GM23248 (cell line): ENCODE measurements at regions not wholly inside any gene's neighbourhood (a gene's known extent, or its start where the extent isn't known, plus 50 kb on each side); places are given as distances from the start of the nearest gene placed in this dataset.

Experiments
- DNase-seq: peaks from one replicate; pipeline ENCODE4 v3.0.0-alpha.2; 2015
- H2AFZ ChIP-seq: fragments of 200-600 bp; sonication (generic); 2 replicates; pipeline ENCODE4 v1.6.1; 2016; ENCODE audit warnings: antibody characterized with exemption
- H3F3A ChIP-seq: fragments of 200-600 bp; sonication (generic); 2 replicates; pipeline ENCODE4 v1.6.1; 2016; ENCODE audit warnings: mild to moderate bottlenecking, antibody characterized with exemption, mixed run types; ENCODE audit not compliant: insufficient read depth
- H3K27ac ChIP-seq: fragments of 200-600 bp; sonication (generic); 2 replicates; pipeline ENCODE4 v1.5.1; 2016; ENCODE audit warnings: mild to moderate bottlenecking
- H3K27me3 ChIP-seq: fragments of 200-600 bp; sonication (generic); replicated peaks from 2 replicates; pipeline ENCODE4 v1.6.1; 2016; ENCODE audit warnings: mild to moderate bottlenecking; ENCODE audit not compliant: insufficient read depth
- H3K36me3 ChIP-seq: fragments of 200-600 bp; sonication (generic); 2 replicates; pipeline ENCODE4 v1.6.1; 2016; ENCODE audit warnings: low read depth, mild to moderate bottlenecking
- H3K4me1 ChIP-seq: fragments of 200-600 bp; sonication (generic); 2 replicates; pipeline ENCODE4 v1.6.1; 2016; ENCODE audit warnings: mild to moderate bottlenecking; ENCODE audit not compliant: insufficient read depth
- H3K4me2 ChIP-seq: fragments of 200-600 bp; sonication (generic); one replicate; pipeline ENCODE4 v1.6.1; 2016; ENCODE audit warnings: mild to moderate bottlenecking; ENCODE audit not compliant: unreplicated experiment
- H3K4me3 ChIP-seq: fragments of 200-600 bp; sonication (generic); 2 replicates; pipeline ENCODE4 v1.5.1; 2016; ENCODE audit warnings: mild to moderate bottlenecking
- H3K79me2 ChIP-seq: fragments of 200-600 bp; sonication (generic); 2 replicates; pipeline ENCODE4 v1.6.1; 2016; ENCODE audit warnings: mild to moderate bottlenecking; ENCODE audit not compliant: insufficient read depth
- H3K9ac ChIP-seq: fragments of 200-600 bp; sonication (generic); 2 replicates; pipeline ENCODE4 v1.6.1; 2016; ENCODE audit warnings: mild to moderate bottlenecking
- H3K9me2 ChIP-seq: fragments of 200-600 bp; sonication (generic); 2 replicates; pipeline ENCODE4 v1.6.1; 2016; ENCODE audit warnings: mixed run types, mild to moderate bottlenecking, moderate library complexity; ENCODE audit not compliant: insufficient read depth
- H3K9me3 ChIP-seq: fragments of 200-600 bp; sonication (generic); one replicate; pipeline ENCODE4 v1.6.1; 2017; ENCODE audit warnings: low read depth
- H4K20me1 ChIP-seq: fragments of 200-600 bp; sonication (generic); 2 replicates; pipeline ENCODE4 v1.6.0; 2016; ENCODE audit not compliant: insufficient read depth
- EZH2 ChIP-seq: fragments of 200-600 bp; sonication (generic); IDR thresholded peaks from 2 replicates; pipeline ENCODE4 v1.6.1; 2018; ENCODE audit warnings: antibody characterized with exemption, mild to moderate bottlenecking; ENCODE audit not compliant: insufficient read depth, poor library complexity, severe bottlenecking
- EZH2phosphoT487 ChIP-seq: fragments of 200-600 bp; sonication (generic); IDR thresholded peaks from 2 replicates; pipeline ENCODE4 v1.6.1; 2018; ENCODE audit warnings: antibody characterized with exemption, moderate library complexity, mild to moderate bottlenecking, low read depth; ENCODE audit not compliant: insufficient read depth
- WGBS, 2 experiments: methylation state at CpG; one replicate each; pipeline ENCODE4 v1.1.6; 2015 to 2017; ENCODE audit warnings: low lambda C conversion rate in 2 of 2, low coverage in 1 of 2; ENCODE audit errors: missing lambda C conversion rate in 2 of 2; 5-methylcytosine and 5-hydroxymethylcytosine counted together
- in situ Hi-C: fragments of 300-500 bp; cut with MboI; formaldehyde crosslinking; loops from 2 replicates; pipeline ENCODE4 v1.15.0; 2020

- H3K4me2 ChIP-seq, result no peak overlapping the region
- no peak overlapping the region for H2AFZ ChIP-seq
- H3K4me3 ChIP-seq, result no peak overlapping the region
- no peaks in the 10 kb centered on the region for H3K36me3 ChIP-seq
- peaks cover 24% of the 10 kb centered on the region for H3K4me1 ChIP-seq
- no peaks in the 10 kb centered on the region for H3K9me2 ChIP-seq
- H3K79me2 ChIP-seq, result no peaks in the 10 kb centered on the region
- peaks cover 15% of the 10 kb centered on the region; the same call in 1 of the 2 replicates for H3F3A ChIP-seq
- no peak for DNase-seq
- H4K20me1 ChIP-seq, result no peaks in the 10 kb centered on the region
- H3K27ac ChIP-seq, result no peak overlapping the region
- in situ Hi-C loops, result no loop called here
- TF ChIP-seq EZH2phosphoT487, result no peak
- TF ChIP-seq EZH2, result no peak
- no peaks in the 10 kb centered on the region for H3K9me3 ChIP-seq
- H3K9ac ChIP-seq, result no peak overlapping the region
- WGBS, 2 experiments, result 95 to 97% methylated on average over 2 of the region's 2 CpGs
- H3K27me3 ChIP-seq, result no peaks in the 10 kb centered on the region
These were observed 832.0 kb upstream of the ZEB2 start for GRCh38 chr2:145351864-145352425.

- TF ChIP-seq EZH2phosphoT487, result no peak
- TF ChIP-seq EZH2, result no peak
- Histone ChIP-seq H3K9me2 (no peaks in the 10 kb centered on the region), H3K9me3 (no peaks in the 10 kb centered on the region), H3K27me3 (no peaks in the 10 kb centered on the region), H3K4me2 (peak overlapping the region; percentile 67), H2AFZ (peak overlapping the region; percentile 64), H3F3A (peaks cover 8% of the 10 kb centered on the region; the same call in 1 of the 2 replicates), H4K20me1 (no peaks in the 10 kb centered on the region), H3K9ac (no peak overlapping the region), H3K79me2 (no peaks in the 10 kb centered on the region), H3K27ac (peak overlapping the region; percentile 32; the same call in 1 of the 2 replicates), H3K36me3 (no peaks in the 10 kb centered on the region), H3K4me1 (peaks cover 13% of the 10 kb centered on the region), H3K4me3 (peak overlapping the region; percentile 14; the same call in 1 of the 2 replicates)
- WGBS, 2 experiments, result 3 to 7% methylated on average over 3 of the region's 3 CpGs
- DNase-seq, result peak; percentile 84
- in situ Hi-C loops, result no loop called here
These were observed 830.1 kb upstream of the ZEB2 start for GRCh38 chr2:145350011-145350410.

GRCh38 chr2:145344076-145344724, 824.3 kb upstream of the ZEB2 start:
- no peaks in the 10 kb centered on the region for H3K9me2 ChIP-seq
- H3K9ac ChIP-seq, result no peak overlapping the region
- no peaks in the 10 kb centered on the region for H3K36me3 ChIP-seq
- in situ Hi-C loops, result no loop called here
- peak; percentile 66 for DNase-seq
- no peak overlapping the region for H3K27ac ChIP-seq
- H3K4me1 ChIP-seq, result no peaks in the 10 kb centered on the region
- H2AFZ ChIP-seq, result no peak overlapping the region
- no peaks in the 10 kb centered on the region for H4K20me1 ChIP-seq
- TF ChIP-seq EZH2phosphoT487 (no peak), EZH2 (no peak)
- H3K79me2 ChIP-seq, result no peaks in the 10 kb centered on the region
- H3F3A ChIP-seq, result no peaks in the 10 kb centered on the region
- no peaks in the 10 kb centered on the region for H3K27me3 ChIP-seq
- no peak overlapping the region for H3K4me3 ChIP-seq
- H3K9me3 ChIP-seq, result no peaks in the 10 kb centered on the region
- H3K4me2 ChIP-seq, result no peak overlapping the region

- WGBS, 2 experiments, result 88 to 90% methylated on average over 2 of the region's 2 CpGs
- H3K9me2 ChIP-seq, result no peaks in the 10 kb centered on the region
- no peak overlapping the region for H3K4me3 ChIP-seq
- no peak for DNase-seq
- H3K9ac ChIP-seq, result no peak overlapping the region
- H4K20me1 ChIP-seq, result no peaks in the 10 kb centered on the region
- H3F3A ChIP-seq, result no peaks in the 10 kb centered on the region
- H3K27me3 ChIP-seq, result no peaks in the 10 kb centered on the region
- H3K4me2 ChIP-seq, result no peak overlapping the region
- no peak overlapping the region for H2AFZ ChIP-seq
- no peaks in the 10 kb centered on the region for H3K9me3 ChIP-seq
- H3K36me3 ChIP-seq, result no peaks in the 10 kb centered on the region
- in situ Hi-C loops, result no loop called here
- H3K79me2 ChIP-seq, result no peaks in the 10 kb centered on the region
- no peak overlapping the region for H3K27ac ChIP-seq
- TF ChIP-seq EZH2 (no peak), EZH2phosphoT487 (no peak)
- no peaks in the 10 kb centered on the region for H3K4me1 ChIP-seq
These were observed 823.4 kb upstream of the ZEB2 start for GRCh38 chr2:145343287-145343686.
